Left cardiac atrium (tissue), 4 donors: ENCODE measurements at regions not wholly inside any gene's neighbourhood (a gene's known extent, or its start where the extent isn't known, plus 50 kb on each side); places are given as distances from the start of the nearest gene placed in this dataset.

ENCODE experiments used
- ATAC-seq, 2 donors: fragments of 200-7000 bp; cut with Tn5 transposase; one replicate each; pipeline ENCODE4 v1.9.1; 2020; ENCODE audit warnings: mild to moderate bottlenecking in 2 of 2, moderate library complexity in 2 of 2
- DNase-seq: peaks from one replicate; pipeline ENCODE4 v3.0.0-alpha.2; 2020
- intact Hi-C, 2 donors: fragments of 100-400 bp; cut with DNase I; formaldehyde crosslinking; loops; one replicate each; pipeline versions ENCODE4 v1.14.1 to v1.15.1; 2022 to 2023
- donor health status: DM: no; HTN: yes; CAD: no.
- donor health status: DM: no; HTN: yes; CAD: no; lungs with severe emphysema.
- donor health status: DM: yes; HTN: yes; CAD: no.
- donor health status: Dilated cardiomyopathy.

GRCh38 chr5:2696156-2696807, 55.2 kb downstream of the IRX2 start:
- no peak for DNase-seq
- ATAC-seq: no peak
- intact Hi-C loops: no loop called here

- intact Hi-C loops: no loop called here
- no peak for ATAC-seq
- DNase-seq: no peak
Observed at GRCh38 chr5:2695200-2695891, 56.1 kb downstream of the IRX2 start.

DNA sequence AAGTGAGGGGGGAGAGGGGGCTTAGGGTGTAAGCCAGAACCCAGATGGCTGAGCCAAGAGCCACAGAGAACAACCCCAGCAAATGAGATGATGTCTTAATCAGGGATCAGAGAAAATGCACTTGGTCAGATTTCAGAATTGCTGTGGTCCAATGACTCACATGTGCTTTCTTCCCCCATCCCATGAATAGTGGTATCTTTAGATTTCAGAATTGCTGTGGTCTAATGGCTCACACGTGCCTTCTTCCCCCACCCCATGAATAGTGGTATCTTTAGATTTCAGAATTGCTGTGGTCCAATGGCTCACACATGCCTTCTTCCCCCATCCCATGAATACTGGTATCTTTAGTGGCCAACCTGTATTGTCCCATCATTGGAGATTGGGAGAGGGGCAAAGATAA, 59.9 kb downstream of the IRX2 start:
- no peak for DNase-seq
- ATAC-seq: no peak
- intact Hi-C loops: no loop called here

DNA sequence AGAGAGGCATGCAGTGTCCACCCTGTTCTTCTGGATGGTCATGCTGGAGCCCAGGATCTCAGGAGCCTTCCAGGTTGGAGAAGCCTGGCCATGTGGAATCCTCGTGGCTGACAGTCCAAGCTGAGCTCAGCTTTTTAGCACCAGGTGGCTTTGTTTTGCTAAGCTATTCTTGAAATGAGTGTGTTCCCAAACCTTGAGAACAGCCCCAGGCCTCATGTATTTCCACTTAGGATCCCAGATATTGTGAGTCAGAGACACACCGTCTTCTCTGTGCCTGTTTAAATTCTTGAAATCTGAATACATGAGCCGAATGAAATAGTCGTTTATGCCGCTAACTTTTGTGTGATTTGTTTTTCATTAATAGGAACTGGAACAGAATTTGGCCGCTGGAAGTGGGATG, 61.2 kb downstream of the IRX2 start:
- intact Hi-C loops: no loop called here
- ATAC-seq (no peak), DNase-seq (no peak)

DNA sequence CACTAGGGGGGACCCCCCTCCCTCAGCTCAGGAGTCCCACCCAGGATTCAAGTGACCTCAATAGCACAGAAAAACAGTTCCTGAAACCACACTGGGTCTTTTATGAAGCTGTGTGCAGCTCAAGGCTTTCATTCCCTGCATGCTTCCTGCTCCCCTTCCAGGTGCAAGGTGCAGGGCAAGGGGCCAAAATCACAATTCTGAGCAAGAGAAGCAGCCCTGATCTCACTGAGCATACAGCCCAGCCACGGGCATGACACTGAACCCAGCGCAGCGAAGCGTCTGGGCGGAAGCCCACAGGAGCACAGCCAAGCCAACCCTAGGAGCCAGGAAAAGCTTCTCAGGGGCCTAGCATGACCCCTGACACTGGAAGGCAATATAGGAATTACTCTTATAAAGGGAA, 62.9 kb downstream of the IRX2 start:
- no peak for ATAC-seq
- intact Hi-C loops: no loop called here
- DNase-seq: no peak

DNA sequence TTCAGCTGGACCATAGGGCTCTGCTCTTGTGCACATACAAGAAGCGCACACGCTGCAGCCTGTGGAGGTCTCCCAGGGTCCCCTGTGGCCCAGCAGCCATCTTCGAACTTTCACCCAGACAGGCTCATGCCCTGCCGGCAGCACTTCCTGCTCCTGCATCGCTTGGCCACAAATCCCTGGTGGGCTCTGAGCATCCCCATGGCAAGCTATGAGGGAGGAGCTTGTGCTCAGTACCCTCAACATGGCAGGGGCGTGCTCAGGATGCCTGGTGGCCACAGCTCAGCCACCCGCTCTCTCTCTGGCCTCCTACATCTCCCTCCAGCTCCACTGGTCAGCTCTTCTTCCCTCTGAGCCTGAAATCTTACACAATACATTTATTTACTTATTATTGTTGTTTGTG, 63.7 kb downstream of the IRX2 start:
- DNase-seq: no peak
- intact Hi-C loops: no loop called here

GRCh38 chr5:2686321-2687124, 65.0 kb downstream of the IRX2 start:
- ATAC-seq (no peak), DNase-seq (no peak)
- intact Hi-C loops: no loop called here

More for the DNA sequence above, 63.7 kb downstream of the IRX2 start:
- ATAC-seq: no peak

DNA sequence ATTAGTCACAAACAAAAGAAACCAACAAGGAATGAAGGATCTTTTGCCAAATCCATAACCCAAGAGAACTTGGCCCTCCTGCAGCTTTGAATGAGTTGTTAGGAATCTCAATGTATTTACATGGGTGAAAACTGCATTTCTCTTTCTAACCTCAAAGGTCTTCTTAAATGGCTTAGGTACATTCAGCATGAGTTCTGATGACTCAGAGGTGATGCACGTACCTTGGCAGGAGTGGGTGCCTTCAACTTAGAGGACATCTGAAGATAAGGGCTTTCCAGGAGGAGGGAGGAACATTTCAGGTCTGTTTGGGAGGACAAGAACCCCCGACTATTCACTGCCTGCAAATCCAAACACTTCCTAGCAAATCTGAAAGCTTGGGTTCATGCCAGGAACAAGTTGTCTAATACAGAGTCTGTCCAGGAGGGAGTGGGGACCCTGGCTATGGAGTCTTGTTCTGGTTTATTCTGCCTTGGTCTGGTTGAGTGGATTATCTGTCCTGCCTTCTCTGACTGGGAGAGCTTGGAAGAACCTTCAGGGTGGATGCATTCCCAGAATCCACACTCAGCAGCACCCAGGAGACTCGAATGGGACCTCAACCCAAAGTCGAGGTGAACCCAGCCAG, 65.7 kb downstream of the IRX2 start:
- ATAC-seq: peak in 1 of 2 donors; percentile 85
- no peak for DNase-seq
- intact Hi-C loops: no loop called here

DNA sequence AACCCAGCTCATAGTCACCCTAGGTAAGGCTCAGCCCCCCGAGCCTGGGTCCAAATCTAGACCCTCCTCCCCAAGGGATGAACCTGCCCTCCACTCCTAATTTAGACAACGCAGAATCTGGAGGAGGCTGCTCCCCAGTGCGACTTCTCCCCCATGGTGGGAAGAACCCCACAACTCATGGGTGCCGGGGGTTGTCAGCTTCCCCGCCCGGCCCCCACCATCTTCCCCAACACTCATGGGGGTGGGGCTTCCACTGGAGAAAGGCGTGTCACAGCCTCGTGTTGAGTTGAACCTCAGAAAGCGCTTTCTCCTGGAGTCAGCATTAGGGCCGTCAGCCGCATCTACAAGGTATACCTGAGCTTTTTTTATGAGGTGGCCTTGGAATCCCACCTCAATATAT, 66.9 kb downstream of the IRX2 start:
- intact Hi-C loops: no loop called here
- DNase-seq: no peak
- ATAC-seq: no peak

DNA sequence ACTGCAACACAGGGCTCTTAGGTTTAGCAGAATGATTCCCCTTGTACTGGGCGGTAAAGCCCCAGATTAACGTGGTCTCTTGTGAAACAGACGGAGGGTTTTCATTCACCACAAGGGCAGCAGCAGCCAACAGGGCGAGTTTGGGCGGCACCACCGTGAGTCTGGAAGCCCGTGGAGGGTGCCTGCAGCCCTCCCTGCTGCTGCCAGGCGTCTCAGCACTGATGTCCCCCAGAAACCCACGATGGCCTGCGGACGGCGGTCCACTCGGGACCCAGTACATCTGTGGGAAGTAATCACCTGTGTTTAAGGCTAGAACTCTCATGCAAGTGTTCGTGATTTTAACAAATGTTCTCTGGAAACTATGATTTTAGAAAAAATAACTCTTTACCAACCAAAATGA, 67.8 kb downstream of the IRX2 start:
- intact Hi-C loops: no loop called here
- ATAC-seq: no peak
- no peak for DNase-seq

DNA sequence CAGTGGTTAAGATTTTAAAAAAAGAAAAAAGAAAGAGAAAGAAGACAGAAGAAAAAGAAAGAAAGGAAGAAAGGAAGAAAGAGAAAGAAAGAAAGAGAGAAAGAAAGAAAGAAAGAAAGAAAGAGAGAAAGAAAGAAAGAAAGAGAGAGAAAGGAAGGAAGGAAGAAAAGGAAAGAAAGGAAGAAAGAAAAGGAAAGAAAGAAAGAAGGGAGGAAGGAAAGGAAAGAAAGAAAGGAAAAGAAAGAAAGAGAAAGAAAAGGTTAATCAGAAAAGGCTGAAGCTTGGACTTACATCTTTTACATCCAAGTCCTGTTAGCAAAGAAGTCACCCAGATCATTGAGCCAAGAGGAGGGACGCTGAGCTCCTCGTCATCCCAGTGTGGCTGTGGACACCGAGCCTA, 70.0 kb downstream of the IRX2 start:
- no peak for ATAC-seq
- intact Hi-C loops: no loop called here

GRCh38 chr5:2680979-2681378, 70.5 kb downstream of the IRX2 start:
- intact Hi-C loops: no loop called here
- ATAC-seq: no peak
- DNase-seq: no peak

More for the DNA sequence above, 70.0 kb downstream of the IRX2 start:
- no peak for DNase-seq

DNA sequence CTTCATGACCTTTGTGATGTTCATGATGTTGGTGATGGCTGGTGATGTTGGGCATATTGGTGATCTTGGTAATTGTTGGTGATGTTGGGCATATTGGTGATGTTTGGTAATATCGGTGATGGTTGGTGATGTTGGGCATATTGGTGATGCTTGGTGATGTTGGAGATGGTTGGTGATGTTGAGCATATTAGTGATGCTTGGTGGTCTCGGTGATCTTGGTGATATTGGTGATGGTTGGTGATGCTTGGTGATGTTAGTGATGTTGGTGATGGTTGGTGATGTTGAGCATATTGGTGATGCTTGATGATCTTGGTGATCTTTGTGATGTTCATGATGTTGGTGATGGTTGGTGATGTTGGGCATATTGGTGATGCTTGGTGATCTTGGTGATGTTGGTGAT, 73.8 kb downstream of the IRX2 start:
- ATAC-seq: no peak

DNA sequence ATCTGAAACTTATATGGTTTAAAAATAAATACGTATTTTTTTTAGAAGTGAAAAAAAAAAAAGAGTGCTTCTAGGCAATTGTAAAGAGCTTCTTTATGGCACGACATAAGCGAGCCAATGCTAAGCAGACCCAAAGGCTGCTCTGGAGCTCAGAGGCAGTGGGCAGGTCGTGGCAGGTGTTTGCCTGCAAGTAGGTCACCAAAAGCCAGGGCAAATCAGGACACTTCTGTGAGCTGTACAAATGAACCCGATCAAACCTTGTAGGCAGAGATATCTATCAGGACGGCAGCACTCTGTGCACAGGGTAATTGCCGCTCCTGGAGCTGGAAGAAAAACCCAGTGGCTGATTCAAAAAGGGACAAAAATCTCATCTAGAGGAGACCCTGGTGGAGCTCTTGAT, 75.9 kb downstream of the IRX2 start:
- intact Hi-C loops: no loop called here
- DNase-seq: no peak
- no peak for ATAC-seq

More for the DNA sequence above, 73.8 kb downstream of the IRX2 start:
- intact Hi-C loops: no loop called here
- no peak for DNase-seq

DNA sequence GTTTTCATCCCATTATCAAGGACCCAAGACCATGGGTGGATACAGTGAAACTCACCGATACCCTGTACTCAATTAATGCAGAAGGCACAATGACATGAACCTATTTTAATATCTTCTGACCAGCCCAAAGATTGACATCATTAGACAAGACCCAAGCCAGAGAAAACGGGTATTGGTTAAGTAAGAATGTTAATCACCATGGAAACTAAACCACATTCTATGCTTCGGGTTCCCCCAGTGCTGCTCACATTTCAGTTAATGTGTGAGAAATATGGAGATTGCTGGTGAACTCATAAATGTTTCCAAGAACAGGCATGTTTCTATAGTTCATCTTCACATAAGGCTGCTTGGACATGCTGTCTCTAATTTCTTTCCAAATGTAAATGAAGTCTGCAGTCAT, 77.0 kb downstream of the IRX2 start:
- DNase-seq (no peak), ATAC-seq (no peak)
- intact Hi-C loops: no loop called here

DNA sequence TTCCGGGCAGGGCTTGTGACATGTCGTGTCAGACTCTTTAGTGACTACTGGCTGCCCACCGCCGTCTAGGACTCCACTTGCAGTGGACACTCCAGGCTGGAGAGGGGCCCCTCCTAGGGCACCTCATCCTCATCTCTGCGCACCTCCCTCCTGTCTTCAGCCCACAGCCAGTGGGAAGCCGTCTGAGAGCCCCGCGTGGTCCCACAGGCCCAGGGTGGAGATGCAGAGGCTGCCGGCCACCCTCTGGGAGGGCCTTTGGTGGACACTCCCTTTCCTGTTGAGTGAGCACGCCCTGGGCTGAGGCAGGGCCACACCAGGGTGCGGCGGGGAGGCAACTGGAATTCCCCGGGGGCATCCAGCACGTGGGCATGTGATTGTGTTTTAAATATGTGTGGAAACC, 80.5 kb downstream of the IRX2 start:
- intact Hi-C loops: no loop called here

GRCh38 chr5:2669913-2670312, 81.6 kb downstream of the IRX2 start:
- intact Hi-C loops: no loop called here
- ATAC-seq (no peak), DNase-seq (no peak)

More for the DNA sequence above, 80.5 kb downstream of the IRX2 start:
- no peak for ATAC-seq
- DNase-seq: no peak

DNA sequence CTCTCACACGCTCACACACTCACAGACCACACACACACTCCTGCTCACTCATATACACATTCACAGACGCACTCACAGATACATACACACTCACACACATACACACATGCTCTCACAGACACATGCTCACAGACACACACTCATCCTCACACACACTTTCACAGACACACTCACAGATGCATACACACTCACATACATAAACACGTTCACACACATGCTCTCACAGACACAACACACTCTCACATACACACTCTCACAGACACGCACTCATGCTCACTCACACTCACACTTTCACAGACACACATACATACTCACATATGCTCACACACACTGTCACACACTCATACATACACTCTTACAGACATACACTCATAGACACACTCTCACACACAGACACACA, 82.2 kb downstream of the IRX2 start:
- ATAC-seq (no peak), DNase-seq (no peak)
- intact Hi-C loops: no loop called here

DNA sequence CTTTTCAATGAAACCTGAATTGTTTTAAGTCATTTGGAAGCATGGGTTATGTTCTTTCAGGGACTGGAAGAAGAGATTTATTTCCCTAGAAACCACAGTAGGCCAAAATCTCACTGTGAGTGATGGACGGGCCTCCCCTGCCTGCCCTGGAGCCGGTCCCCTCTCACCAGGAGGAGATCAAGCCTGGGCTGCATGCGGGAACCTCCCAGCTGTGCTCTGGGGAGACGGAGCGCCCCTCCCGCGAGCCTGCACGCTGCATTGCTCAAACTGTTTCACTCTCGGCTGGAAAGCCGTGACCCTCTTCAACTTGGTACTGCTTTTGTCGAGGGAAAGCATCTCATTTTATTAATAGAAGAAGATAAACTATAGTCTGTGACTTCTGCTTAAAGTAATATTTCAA, 85.4 kb downstream of the IRX2 start:
- no peak for ATAC-seq
- DNase-seq: no peak
- intact Hi-C loops: no loop called here

- intact Hi-C loops: no loop called here
- DNase-seq (no peak), ATAC-seq (no peak)
Observed at GRCh38 chr5:2663489-2663888, 88.0 kb downstream of the IRX2 start.
